ENCODE measurements at regions not wholly inside any gene's neighbourhood (a gene's known extent, or its start where the extent isn't known, plus 50 kb on each side); places are given as distances from the start of the nearest gene placed in this dataset.

DNA sequence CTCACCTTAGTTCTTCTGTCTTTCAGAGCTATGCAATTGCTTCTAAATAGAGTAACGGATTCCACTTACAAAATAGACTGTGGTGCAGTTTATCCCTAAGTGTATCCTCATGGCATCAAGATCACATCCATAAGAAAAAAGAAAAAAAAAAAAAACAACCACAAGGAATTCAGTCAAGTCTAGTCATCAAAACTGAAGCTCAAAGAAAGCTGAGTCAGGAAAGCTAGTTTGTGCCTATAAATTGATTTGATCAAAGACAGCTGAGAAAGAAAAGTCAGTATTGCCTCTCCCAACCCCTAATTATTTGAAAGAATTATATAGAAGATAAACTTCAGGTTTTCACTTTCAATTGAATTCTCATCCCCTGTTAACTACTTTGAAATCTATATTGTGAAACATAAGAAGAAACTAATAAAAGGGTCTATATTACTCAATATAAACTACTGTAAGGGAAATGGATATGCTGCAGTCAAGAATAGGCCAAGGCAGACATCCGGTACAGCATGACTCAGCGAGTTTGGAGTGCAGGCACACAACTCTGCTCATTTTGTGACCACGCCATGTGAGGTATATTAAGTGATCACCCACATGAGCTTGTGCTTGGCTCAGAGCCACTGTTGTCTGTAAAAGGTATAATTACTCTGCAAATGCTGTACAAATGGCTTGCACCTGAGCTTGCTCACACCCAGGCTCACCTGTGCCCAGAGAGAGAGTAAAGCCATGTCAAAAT, 568.1 kb upstream of the CRIM1 start:
- TF ChIP-seq, protein P1, sequence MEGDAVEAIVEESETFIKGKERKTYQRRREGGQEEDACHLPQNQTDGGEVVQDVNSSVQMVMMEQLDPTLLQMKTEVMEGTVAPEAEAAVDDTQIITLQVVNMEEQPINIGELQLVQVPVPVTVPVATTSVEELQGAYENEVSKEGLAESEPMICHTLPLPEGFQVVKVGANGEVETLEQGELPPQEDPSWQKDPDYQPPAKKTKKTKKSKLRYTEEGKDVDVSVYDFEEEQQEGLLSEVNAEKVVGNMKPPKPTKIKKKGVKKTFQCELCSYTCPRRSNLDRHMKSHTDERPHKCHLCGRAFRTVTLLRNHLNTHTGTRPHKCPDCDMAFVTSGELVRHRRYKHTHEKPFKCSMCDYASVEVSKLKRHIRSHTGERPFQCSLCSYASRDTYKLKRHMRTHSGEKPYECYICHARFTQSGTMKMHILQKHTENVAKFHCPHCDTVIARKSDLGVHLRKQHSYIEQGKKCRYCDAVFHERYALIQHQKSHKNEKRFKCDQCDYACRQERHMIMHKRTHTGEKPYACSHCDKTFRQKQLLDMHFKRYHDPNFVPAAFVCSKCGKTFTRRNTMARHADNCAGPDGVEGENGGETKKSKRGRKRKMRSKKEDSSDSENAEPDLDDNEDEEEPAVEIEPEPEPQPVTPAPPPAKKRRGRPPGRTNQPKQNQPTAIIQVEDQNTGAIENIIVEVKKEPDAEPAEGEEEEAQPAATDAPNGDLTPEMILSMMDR (IDR thresholded peaks at IDR 0.05; ENCODE audit: insufficient read depth, low read depth, low read length): no peak
- no peak for TF ChIP-seq EZH2 (IDR thresholded peaks at IDR 0.05; ENCODE audit: insufficient read depth, low read length)
